Esophagus squamous epithelium (tissue), 4 donors: ENCODE measurements at regions not wholly inside any gene's neighbourhood (a gene's known extent, or its start where the extent isn't known, plus 50 kb on each side); places are given as distances from the start of the nearest gene placed in this dataset.

Source experiments
- POLR2A ChIP-seq, 4 donors: fragments of 450-650 bp; IDR thresholded peaks; one replicate each; pipeline ENCODE4 v1.6.1; 2017; ENCODE audit warnings: antibody characterized with exemption in 4 of 4, mild to moderate bottlenecking in 4 of 4, moderate library complexity in 3 of 4
- TF ChIP-seq, protein P1 (sequence below), 6 experiments: fragments of 450-650 bp in 4 of 6; fragments of 200-600 bp in 2 of 6; sonication (generic) in 2 of 6; IDR thresholded peaks; one replicate each; pipeline ENCODE4 v1.5.1; 2016 to 2019; ENCODE audit warnings: antibody characterized with exemption in 6 of 6, mild to moderate bottlenecking in 4 of 6, moderate library complexity in 4 of 6

DNA sequence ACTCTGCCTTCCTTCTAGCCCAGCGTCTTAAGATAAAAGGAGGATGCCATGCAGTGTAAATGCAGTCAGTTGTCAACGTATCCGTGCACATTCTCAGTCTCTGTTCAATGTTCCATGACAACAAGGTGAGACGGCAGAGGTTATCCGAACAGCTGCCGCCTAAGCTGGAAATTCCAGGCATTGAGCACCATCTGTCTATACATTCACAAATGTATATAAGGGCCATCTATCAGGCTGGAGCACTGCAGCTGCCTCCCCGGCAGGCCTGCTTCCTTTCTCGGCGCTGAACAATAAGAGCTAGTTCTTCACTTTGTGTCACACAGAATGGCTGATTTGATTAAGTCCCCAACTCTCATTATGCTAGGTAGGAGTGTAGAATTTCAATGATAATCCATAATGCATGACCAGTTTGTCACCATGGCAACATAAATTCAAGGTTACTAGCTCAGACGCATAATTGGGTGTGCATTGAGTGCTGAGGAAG is 282.2 kb upstream of the SOX11 start:
- TF ChIP-seq, protein P1, sequence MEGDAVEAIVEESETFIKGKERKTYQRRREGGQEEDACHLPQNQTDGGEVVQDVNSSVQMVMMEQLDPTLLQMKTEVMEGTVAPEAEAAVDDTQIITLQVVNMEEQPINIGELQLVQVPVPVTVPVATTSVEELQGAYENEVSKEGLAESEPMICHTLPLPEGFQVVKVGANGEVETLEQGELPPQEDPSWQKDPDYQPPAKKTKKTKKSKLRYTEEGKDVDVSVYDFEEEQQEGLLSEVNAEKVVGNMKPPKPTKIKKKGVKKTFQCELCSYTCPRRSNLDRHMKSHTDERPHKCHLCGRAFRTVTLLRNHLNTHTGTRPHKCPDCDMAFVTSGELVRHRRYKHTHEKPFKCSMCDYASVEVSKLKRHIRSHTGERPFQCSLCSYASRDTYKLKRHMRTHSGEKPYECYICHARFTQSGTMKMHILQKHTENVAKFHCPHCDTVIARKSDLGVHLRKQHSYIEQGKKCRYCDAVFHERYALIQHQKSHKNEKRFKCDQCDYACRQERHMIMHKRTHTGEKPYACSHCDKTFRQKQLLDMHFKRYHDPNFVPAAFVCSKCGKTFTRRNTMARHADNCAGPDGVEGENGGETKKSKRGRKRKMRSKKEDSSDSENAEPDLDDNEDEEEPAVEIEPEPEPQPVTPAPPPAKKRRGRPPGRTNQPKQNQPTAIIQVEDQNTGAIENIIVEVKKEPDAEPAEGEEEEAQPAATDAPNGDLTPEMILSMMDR (IDR thresholded peaks at IDR 0.05): no peak
- TF ChIP-seq POLR2A (IDR thresholded peaks at IDR 0.05): no peak
